K562 (cell line): ENCODE measurements at regions not wholly inside any gene's neighbourhood (a gene's known extent, or its start where the extent isn't known, plus 50 kb on each side); places are given as distances from the start of the nearest gene placed in this dataset.

ENCODE experiments used
- ATAC-seq: fragments of 200-7000 bp; cut with Tn5 transposase; 3 replicates; pipeline ENCODE4 v1.9.1; 2020; ENCODE audit warnings: moderate library complexity
- BruUV-seq: library from RNA; stranded (reverse); fragments of 400-500 nt; replicated peaks from 2 replicates; lab custom pipeline; 2021; lab: Mats Ljungman, UMichigan
- CTCF ChIA-PET: fragments of 300-600 bp; formaldehyde crosslinking; extraction: SDS; loops from one replicate; lab custom pipeline; 2021; ENCODE audit warnings: low intra/inter-chr PET ratio; lab: Yijun Ruan, JAX
- POLR2A ChIA-PET: fragments of 300-600, 350-650 bp; sonication (Branson Sonifier 250); formaldehyde crosslinking; extraction: SDS; loops from one replicate; lab custom pipeline; 2021; ENCODE audit warnings: antibody characterized with exemption, inconsistent platforms; lab: Yijun Ruan, JAX
- DNase-seq, 4 experiments: peaks; one replicate each; pipeline versions ENCODE4 v3.0.0 to v3.0.0-alpha.2; 2011 to 2018; ENCODE audit warnings: low spot score in 3 of 4, mixed read lengths in 3 of 4; ENCODE audit errors: extremely low read depth in 1 of 4
- FAIRE-seq: peaks from 2 replicates; lab custom pipeline; 2011; peaks lifted over from hg19 to GRCh38; lab: Jason Lieb, UNC
- H2AFZ ChIP-seq: 2 replicates; pipeline ENCODE4 v1.6.0; 2011; ENCODE audit warnings: low read depth, low read length, control low read depth, inconsistent platforms
- H3K27ac ChIP-seq: fragments of 200-600 bp; 3 replicates; pipeline ENCODE4 v1.8.0; 2011; ENCODE audit warnings: low read depth, mild to moderate bottlenecking, control low read depth, inconsistent platforms, low read length, moderate library complexity, mixed read lengths; ENCODE audit errors: extremely low read depth
- H3K27me3 ChIP-seq, 2 experiments: fragments of 300-600 bp in 1 of 2; 2 replicates in 1 of 2; 3 replicates in 1 of 2; pipeline versions ENCODE4 v1.6.0 to v1.8.0; 2011; ENCODE audit warnings: inconsistent platforms in 2 of 2, low read length in 2 of 2, mild to moderate bottlenecking in 1 of 2, mixed read lengths in 1 of 2, moderate library complexity in 1 of 2; ENCODE audit not compliant: control insufficient read depth in 2 of 2, insufficient read depth in 2 of 2
- H3K36me3 ChIP-seq: fragments of 300-600 bp; 3 replicates; pipeline ENCODE4 v1.8.0; 2011; ENCODE audit warnings: mild to moderate bottlenecking, low read length, inconsistent platforms; ENCODE audit not compliant: control insufficient read depth, insufficient read depth
- H3K4me1 ChIP-seq, 2 experiments: fragments of 200-600 bp in 1 of 2; replicated peaks in 1 of 2; 2 replicates in 1 of 2; 3 replicates in 1 of 2; pipeline versions ENCODE4 v1.5.1 to v1.8.0; 2011; ENCODE audit warnings: inconsistent platforms in 2 of 2, low read length in 2 of 2, mild to moderate bottlenecking in 1 of 2, mixed read lengths in 1 of 2, moderate library complexity in 1 of 2; ENCODE audit not compliant: control insufficient read depth in 2 of 2, insufficient read depth in 2 of 2
- H3K4me2 ChIP-seq: 2 replicates; pipeline ENCODE4 v1.6.1; 2011; ENCODE audit warnings: low read length, control low read depth, inconsistent platforms, mixed read lengths; ENCODE audit not compliant: insufficient read depth
- H3K4me3 ChIP-seq: fragments of 200-600 bp; sonication (generic), shearing (Covaris generic); 2 replicates; pipeline ENCODE4 v1.5.1; 2016; ENCODE audit warnings: control low read depth, inconsistent platforms
- H3K79me2 ChIP-seq: fragments of 200-600 bp; 3 replicates; pipeline ENCODE4 v1.8.0; 2011; ENCODE audit warnings: low read length, inconsistent platforms; ENCODE audit not compliant: control insufficient read depth, insufficient read depth
- H3K9ac ChIP-seq, 2 experiments: 2 replicates each; pipeline versions ENCODE4 v1.6.0 to v1.6.1; 2011; ENCODE audit warnings: low read depth in 2 of 2, low read length in 2 of 2, control low read depth in 1 of 2, inconsistent platforms in 1 of 2, mild to moderate bottlenecking in 1 of 2, mixed read lengths in 1 of 2; ENCODE audit not compliant: insufficient read depth in 1 of 2
- H3K9me1 ChIP-seq: one replicate; pipeline ENCODE4 v1.6.0; 2011; ENCODE audit warnings: inconsistent platforms, mild to moderate bottlenecking, low read length, moderate library complexity; ENCODE audit not compliant: control insufficient read depth, insufficient read depth
- H3K9me3 ChIP-seq: replicated peaks from 2 replicates; pipeline ENCODE4 v1.5.1; 2011; ENCODE audit warnings: low read depth, low read length, inconsistent platforms; ENCODE audit not compliant: control insufficient read depth, insufficient read depth
- H4K20me1 ChIP-seq: replicated peaks from 2 replicates; pipeline ENCODE4 v1.6.1; 2011; ENCODE audit warnings: low read length, inconsistent platforms, mixed read lengths; ENCODE audit not compliant: control insufficient read depth, insufficient read depth
- AFF1 ChIP-seq, 2 experiments: fragments of 450-650 bp; IDR thresholded peaks; 2 replicates each; pipeline ENCODE4 v1.6.1; 2018; ENCODE audit warnings: mild to moderate bottlenecking in 2 of 2, low read depth in 1 of 2; ENCODE audit not compliant: partially characterized antibody in 2 of 2
- ESRRA ChIP-seq: fragments of 450-650 bp; IDR thresholded peaks from 2 replicates; pipeline ENCODE4 v1.6.1; 2014; ENCODE audit warnings: low read depth, mild to moderate bottlenecking, moderate library complexity, borderline replicate concordance
- HNRNPUL1 ChIP-seq: fragments of 200-400 bp; formaldehyde crosslinking; IDR thresholded peaks from 2 replicates; pipeline ENCODE4 v1.6.1; 2017; ENCODE audit warnings: low read length
- TFAP4 ChIP-seq: sonication (generic); formaldehyde crosslinking; IDR thresholded peaks from 2 replicates; pipeline ENCODE4 v1.8.0; 2022; ENCODE audit warnings: missing genetic modification reagents, mild to moderate bottlenecking, moderate library complexity, borderline replicate concordance
- ZBTB1 ChIP-seq: sonication (generic); formaldehyde crosslinking; IDR thresholded peaks from 2 replicates; pipeline ENCODE4 v1.8.1; 2023; ENCODE audit warnings: missing genetic modification reagents, low read depth, mild to moderate bottlenecking, borderline replicate concordance
- ZBTB43 ChIP-seq: sonication (generic); formaldehyde crosslinking; IDR thresholded peaks from 2 replicates; pipeline ENCODE4 v1.8.0; 2023; ENCODE audit warnings: mild to moderate bottlenecking, missing genetic modification reagents
- ZNF165 ChIP-seq: fragments of 250-450 bp; sonication (Bioruptor Pico); IDR thresholded peaks from 2 replicates; pipeline ENCODE4 v1.4.0; 2020; ENCODE audit warnings: borderline replicate concordance
- ZNF184 ChIP-seq: sonication (generic); formaldehyde crosslinking; IDR thresholded peaks from 2 replicates; pipeline ENCODE4 v1.5.0; 2020; ENCODE audit warnings: missing genetic modification reagents
- ZNF263 ChIP-seq: sonication (generic); formaldehyde crosslinking; IDR thresholded peaks from 2 replicates; pipeline ENCODE4 v1.8.0; 2022; ENCODE audit warnings: mild to moderate bottlenecking, missing genetic modification reagents, borderline replicate concordance
- WGBS: fragments of 100-300 bp; shearing (Covaris generic); methylation state at CpG from one replicate; pipeline ENCODE4 v1.1.6; 2016; ENCODE audit warnings: low coverage, mixed read lengths; ENCODE audit not compliant: insufficient coverage; ENCODE audit errors: missing lambda C conversion rate; 5-methylcytosine and 5-hydroxymethylcytosine counted together
- in situ Hi-C: fragments of 300-500 bp; cut with MboI; formaldehyde crosslinking; loops from 4 replicates; pipeline ENCODE4 v1.15.0; 2018; ENCODE audit warnings: inconsistent platforms, mixed read lengths
- intact Hi-C: fragments of 100-400 bp; cut with micrococcal nuclease; formaldehyde crosslinking; loops from 2 replicates; pipeline ENCODE4 v1.14.2; 2022

- 0% methylated on average over 2 of the region's 2 CpGs for WGBS
- in situ Hi-C loops = no loop called here
- Histone ChIP-seq H3K9me3 (no peaks in the 10 kb centered on the region; the same call in 1 of the 2 replicates), H3K27ac (no peak overlapping the region), H3K9me1 (no peaks in the 10 kb centered on the region), H4K20me1 (no peaks in the 10 kb centered on the region), H3K4me1 (no peaks in the 10 kb centered on the region), H3K4me2 (no peak overlapping the region), H3K4me3 (no peak overlapping the region), H3K36me3 (no peaks in the 10 kb centered on the region), H2AFZ (no peak overlapping the region), H3K9ac (no peak overlapping the region), H3K27me3 (no peaks in the 10 kb centered on the region), H3K79me2 (no peaks in the 10 kb centered on the region)
- no peak for DNase-seq
- BruUV-seq = no TSS peak
- ATAC-seq = no peak
- no peak for TF ChIP-seq ZNF165 (CRISPR knock-in tag)
- no peak for TF ChIP-seq ZNF184
- TF ChIP-seq ZNF263 (CRISPR knock-in tag) = no peak
- TF ChIP-seq ZBTB43 (CRISPR knock-in tag) = no peak
- TF ChIP-seq HNRNPUL1 = no peak
- TF ChIP-seq TFAP4 (CRISPR knock-in tag) = no peak
- TF ChIP-seq ESRRA = no peak
- no peak for TF ChIP-seq ZBTB1 (CRISPR knock-in tag)
- no peak for TF ChIP-seq AFF1 (IDR thresholded peaks at IDR 0.05; ENCODE audit: low read depth in 1 of 2, partially characterized antibody in 2 of 2)
- no peak for FAIRE-seq
- POLR2A ChIA-PET = no interaction called here
- CTCF ChIA-PET = no interaction called here
- intact Hi-C loops = no loop called here
Measured at GRCh38 chr5:23132231-23132630, 279.1 kb upstream of the CDH12 start.
